ENCODE measurements at regions not wholly inside any gene's neighbourhood (a gene's known extent, or its start where the extent isn't known, plus 50 kb on each side); places are given as distances from the start of the nearest gene placed in this dataset.
A peak's percentile ranks its signal among the peaks of the same experiment; 100 is the strongest.

DNA sequence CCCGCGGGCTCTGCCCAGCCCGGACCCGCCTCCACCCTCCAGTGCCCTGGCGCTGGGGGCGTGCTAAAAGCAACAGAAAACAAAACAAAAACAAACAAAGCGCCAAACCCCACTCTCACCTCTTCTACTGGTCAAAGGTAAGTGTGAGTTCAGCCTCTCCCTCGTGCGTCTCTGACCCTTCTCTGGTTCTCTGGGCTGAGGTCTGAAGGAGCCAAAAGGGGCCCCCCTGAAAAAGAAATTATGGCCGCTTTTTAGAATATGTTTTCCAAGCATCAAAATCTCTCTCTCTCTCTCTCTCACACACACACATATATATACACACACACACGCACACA lies 133.5 kb upstream of the DPYD start:
- no peaks in the 10 kb centered on the region for H3K36me3 ChIP-seq (ENCODE audit: insufficient read depth, low read length)
- no peak overlapping the region for H3K4me3 ChIP-seq (ENCODE audit: low read length in 2 of 2)
- H3K4me1 ChIP-seq (ENCODE audit: insufficient read depth, low read length): peaks cover 16% of the 10 kb centered on the region
- H3K27ac ChIP-seq (ENCODE audit: low read depth, low read length): no peak overlapping the region
- H3K36me3 Mint-ChIP-seq: no peaks in the 10 kb centered on the region
- H3K27ac Mint-ChIP-seq: no peak overlapping the region
- ChIA-PET POLR2A (ENCODE audit: partially characterized antibody) (no interaction called here), CTCF (ENCODE audit: partially characterized antibody) (interaction anchor here (0.9 to 7.2 kb wide), 13 partner anchors 10 to 1091 kb away, joined by 3 to 74 read pairs (median 4); partner anchors contain the start of gene DPYD)
- peaks cover 9 to 23% (median 18%) of the 10 kb centered on the region in 4 donors for H3K4me1 Mint-ChIP-seq
- H3K9me3 ChIP-seq (ENCODE audit: control insufficient read depth in 1 of 2, low read length in 2 of 2): no peaks in the 10 kb centered on the region
- peak overlapping the region; percentile 7 to 79 (median 64) for H3K4me3 Mint-ChIP-seq
- H3K27me3 Mint-ChIP-seq: peaks cover 42 to 57% of the 10 kb centered on the region in 2 donors
- H3K9me3 Mint-ChIP-seq: peaks cover 0 to 3% (median 0%) of the 10 kb centered on the region in 8 donors
- intact Hi-C loops (cut with micrococcal nuclease): loop anchor here (5.0 to 10.0 kb wide), 6 partner anchors 232 to 1817 kb away; no protein-coding TSS in a partner anchor
- no peak for DNase-seq
- H3K27me3 ChIP-seq (ENCODE audit: insufficient read depth, low read length): peaks cover 34% of the 10 kb centered on the region

DNA sequence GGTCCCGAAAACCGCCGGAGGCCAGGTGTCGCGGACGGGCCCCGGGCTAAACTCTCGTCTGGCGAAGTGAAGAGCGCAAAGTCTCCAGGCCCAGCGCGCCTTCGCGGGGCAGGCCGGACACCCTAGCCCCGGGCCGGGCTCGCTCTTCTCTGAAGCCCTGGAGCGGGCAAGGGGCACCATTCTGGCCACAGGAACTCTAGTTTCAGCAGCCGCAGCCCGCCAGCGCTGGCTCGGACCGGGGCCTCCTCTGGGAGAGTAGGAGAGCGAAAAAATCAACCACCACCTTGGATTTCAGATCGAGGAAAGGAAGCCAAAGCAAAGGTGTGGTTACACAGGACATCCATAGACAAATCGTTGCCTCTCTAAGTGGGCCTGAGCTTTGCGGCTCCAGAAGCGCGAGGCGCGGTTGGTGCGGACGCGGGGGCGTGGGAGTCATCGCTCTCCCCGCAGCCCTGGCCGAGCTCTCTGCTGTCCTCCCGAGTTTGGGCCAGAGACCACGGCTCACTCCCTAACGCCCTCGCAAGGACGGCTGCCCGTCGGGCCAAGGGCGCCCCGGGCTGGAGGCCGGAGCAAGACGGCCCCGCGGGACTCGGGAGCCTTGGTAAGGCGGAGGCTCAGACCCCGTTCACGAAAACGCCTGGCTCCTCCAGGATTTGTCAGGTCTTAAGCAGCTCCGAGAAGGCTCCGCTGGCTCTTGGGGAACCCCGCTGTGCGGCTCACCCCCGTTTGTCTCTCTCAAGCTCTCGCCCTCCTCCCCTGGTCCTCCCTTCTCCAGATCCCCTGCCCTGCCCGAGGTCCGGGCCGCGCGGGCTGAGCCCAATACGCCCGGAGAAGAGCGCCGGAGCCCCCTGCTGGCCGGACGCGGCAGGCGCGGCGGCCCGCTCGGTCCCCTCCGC lies 132.9 kb upstream of the DPYD start:
- Mint-ChIP-seq H3K4me3 (peak overlapping the region; percentile 54 to 87 (median 72)), H3K4me1 (peaks cover 11 to 29% (median 22%) of the 10 kb centered on the region in 4 donors), H3K9me3 (peaks cover 0 to 3% (median 0%) of the 10 kb centered on the region in 8 donors), H3K27ac (peak overlapping the region in 1 of 7 donors; percentile 71), H3K36me3 (no peaks in the 10 kb centered on the region), H3K27me3 (peaks cover 45 to 58% of the 10 kb centered on the region in 2 donors)
- peaks cover 22% of the 10 kb centered on the region for H3K4me1 ChIP-seq (ENCODE audit: insufficient read depth, low read length)
- intact Hi-C loops (cut with micrococcal nuclease): loop anchor here (5.0 to 10.0 kb wide), 6 partner anchors 231 to 1816 kb away; no protein-coding TSS in a partner anchor
- DNase-seq: peak; percentile 42 to 63 (median 50)
- no peak overlapping the region for H3K27ac ChIP-seq (ENCODE audit: low read depth, low read length)
- peaks cover 40% of the 10 kb centered on the region for H3K27me3 ChIP-seq (ENCODE audit: insufficient read depth, low read length)
- POLR2A ChIA-PET (ENCODE audit: partially characterized antibody): no interaction called here
- H3K9me3 ChIP-seq (ENCODE audit: control insufficient read depth in 1 of 2, low read length in 2 of 2): no peaks in the 10 kb centered on the region
- H3K36me3 ChIP-seq (ENCODE audit: insufficient read depth, low read length): no peaks in the 10 kb centered on the region
- peak overlapping the region in 1 of 2 donors; percentile 49 for H3K4me3 ChIP-seq (ENCODE audit: low read length in 2 of 2)
- CTCF ChIA-PET (ENCODE audit: partially characterized antibody): interaction anchor here (0.6 to 7.2 kb wide), 22 partner anchors 9 to 1090 kb away, joined by 3 to 74 read pairs (median 3); partner anchors contain the start of gene DPYD

DNA sequence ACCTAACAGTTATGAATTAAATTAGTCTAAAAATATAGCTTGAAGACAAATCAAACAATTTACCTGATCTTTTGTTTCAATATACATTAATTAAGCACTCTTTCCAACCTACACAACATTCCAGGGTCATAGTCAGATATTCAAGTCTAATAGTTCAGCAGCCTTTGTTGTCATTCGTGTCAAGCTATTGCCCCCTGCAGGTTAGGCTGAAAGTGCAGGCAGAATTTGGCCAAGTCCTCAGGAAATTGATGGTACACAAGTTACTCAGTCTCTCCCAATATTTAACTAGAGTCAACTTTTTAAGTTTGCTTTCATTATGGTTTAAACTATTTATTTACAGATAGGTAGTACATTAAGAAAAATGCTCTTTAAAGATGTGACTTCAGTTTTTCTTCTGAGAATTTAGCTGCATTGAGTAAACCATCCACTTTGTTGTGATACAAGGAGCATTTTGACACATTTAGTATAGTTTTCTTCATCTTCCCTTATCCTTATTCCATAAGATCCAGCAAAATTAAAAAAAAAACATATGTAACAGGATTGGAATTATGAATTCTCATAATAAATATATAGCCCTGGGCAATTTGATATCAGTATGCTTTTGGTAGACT lies 130.3 kb upstream of the DPYD start:
- POLR2A ChIA-PET (ENCODE audit: partially characterized antibody): no interaction called here
- H3K9me3 ChIP-seq (ENCODE audit: control insufficient read depth in 1 of 2, low read length in 2 of 2): no peaks in the 10 kb centered on the region
- peaks cover 0 to 8% (median 3%) of the 10 kb centered on the region in 8 donors for H3K9me3 Mint-ChIP-seq
- peaks cover 54 to 68% of the 10 kb centered on the region in 2 donors for H3K27me3 Mint-ChIP-seq
- no peak overlapping the region for H3K4me3 ChIP-seq (ENCODE audit: low read length in 2 of 2)
- no peak overlapping the region for H3K27ac ChIP-seq (ENCODE audit: low read depth, low read length)
- peak; percentile 64 to 73 (median 71) for DNase-seq
- no peaks in the 10 kb centered on the region for H3K36me3 ChIP-seq (ENCODE audit: insufficient read depth, low read length)
- H3K4me1 Mint-ChIP-seq: peaks cover 17 to 41% (median 33%) of the 10 kb centered on the region in 4 donors
- no peaks in the 10 kb centered on the region for H3K36me3 Mint-ChIP-seq
- intact Hi-C loops (cut with micrococcal nuclease): loop anchor here (1.0 to 10.0 kb wide), 10 partner anchors 229 to 1814 kb away; no protein-coding TSS in a partner anchor
- peaks cover 30% of the 10 kb centered on the region for H3K4me1 ChIP-seq (ENCODE audit: insufficient read depth, low read length)
- CTCF ChIA-PET (ENCODE audit: partially characterized antibody): interaction anchor here (0.9 to 7.2 kb wide), 11 partner anchors 10 to 1258 kb away, joined by 3 to 74 read pairs (median 4); no protein-coding TSS in a partner anchor
- peaks cover 56% of the 10 kb centered on the region for H3K27me3 ChIP-seq (ENCODE audit: insufficient read depth, low read length)
- no peak overlapping the region for H3K4me3 Mint-ChIP-seq
- no peak overlapping the region for H3K27ac Mint-ChIP-seq

DNA sequence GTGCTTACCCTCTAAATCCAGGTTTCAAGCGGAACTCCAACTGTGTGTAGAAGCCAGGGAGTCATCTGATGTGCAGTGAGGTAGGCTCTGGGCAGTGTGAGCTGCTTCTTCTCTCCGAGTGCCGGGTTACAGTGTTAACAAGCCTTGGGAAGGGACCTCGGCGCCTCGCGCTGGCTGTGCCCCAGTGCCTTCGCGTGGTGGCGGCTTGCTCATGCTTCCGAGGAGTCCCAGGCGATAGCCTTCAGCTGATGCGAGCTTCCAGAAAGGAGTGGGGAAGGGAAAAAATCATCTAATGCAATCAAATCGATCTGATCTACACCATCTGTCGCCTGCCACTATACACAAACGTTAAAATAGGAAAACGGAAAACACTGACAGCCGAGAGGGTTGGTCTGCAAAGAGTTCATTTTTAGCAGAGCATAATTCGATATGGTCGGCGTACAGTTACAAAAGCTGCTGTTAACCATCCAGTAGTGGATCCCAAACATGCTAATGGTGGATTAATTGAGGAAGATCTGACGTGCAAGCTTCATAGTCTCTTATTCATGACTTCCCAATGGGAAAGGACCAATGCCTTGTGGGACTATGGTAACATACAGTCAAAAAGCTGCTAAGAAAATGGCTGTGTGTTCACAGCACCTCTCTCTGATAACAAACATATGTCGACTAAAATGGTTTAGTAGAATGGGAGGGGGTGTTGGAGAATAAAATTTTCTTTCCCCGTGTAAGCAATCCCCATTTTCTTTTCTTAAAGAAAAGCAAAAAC lies 128.7 kb upstream of the DPYD start:
- H3K27me3 ChIP-seq (ENCODE audit: insufficient read depth, low read length): peaks cover 57% of the 10 kb centered on the region
- Mint-ChIP-seq H3K27ac (no peak overlapping the region), H3K4me3 (peak overlapping the region in 4 of 8 donors; percentile 4 to 64 (median 44)), H3K36me3 (no peaks in the 10 kb centered on the region), H3K27me3 (peaks cover 56 to 64% of the 10 kb centered on the region in 2 donors), H3K4me1 (peaks cover 24 to 50% (median 41%) of the 10 kb centered on the region in 4 donors), H3K9me3 (peaks cover 0 to 8% (median 3%) of the 10 kb centered on the region in 8 donors)
- peak overlapping the region in 1 of 2 donors; percentile 27 for H3K4me3 ChIP-seq (ENCODE audit: low read length in 2 of 2)
- ChIA-PET CTCF (ENCODE audit: partially characterized antibody) (interaction anchor here (1.1 to 3.9 kb wide), 3 partner anchors 9 to 1084 kb away, joined by 3 to 12 read pairs (median 6); no protein-coding TSS in a partner anchor), POLR2A (ENCODE audit: partially characterized antibody) (interaction anchor here (1.2 kb wide), 1 partner anchor 130 kb away, joined by 3 read pairs; no protein-coding TSS in a partner anchor)
- H3K9me3 ChIP-seq (ENCODE audit: control insufficient read depth in 1 of 2, low read length in 2 of 2): no peaks in the 10 kb centered on the region
- H3K4me1 ChIP-seq (ENCODE audit: insufficient read depth, low read length): peaks cover 46% of the 10 kb centered on the region
- no peak overlapping the region for H3K27ac ChIP-seq (ENCODE audit: low read depth, low read length)
- DNase-seq: no peak
- H3K36me3 ChIP-seq (ENCODE audit: insufficient read depth, low read length): no peaks in the 10 kb centered on the region
- intact Hi-C loops (cut with micrococcal nuclease): loop anchor here (5.0 to 10.0 kb wide), 7 partner anchors 227 to 1812 kb away; partner anchors contain the start of gene PTBP2

DNA sequence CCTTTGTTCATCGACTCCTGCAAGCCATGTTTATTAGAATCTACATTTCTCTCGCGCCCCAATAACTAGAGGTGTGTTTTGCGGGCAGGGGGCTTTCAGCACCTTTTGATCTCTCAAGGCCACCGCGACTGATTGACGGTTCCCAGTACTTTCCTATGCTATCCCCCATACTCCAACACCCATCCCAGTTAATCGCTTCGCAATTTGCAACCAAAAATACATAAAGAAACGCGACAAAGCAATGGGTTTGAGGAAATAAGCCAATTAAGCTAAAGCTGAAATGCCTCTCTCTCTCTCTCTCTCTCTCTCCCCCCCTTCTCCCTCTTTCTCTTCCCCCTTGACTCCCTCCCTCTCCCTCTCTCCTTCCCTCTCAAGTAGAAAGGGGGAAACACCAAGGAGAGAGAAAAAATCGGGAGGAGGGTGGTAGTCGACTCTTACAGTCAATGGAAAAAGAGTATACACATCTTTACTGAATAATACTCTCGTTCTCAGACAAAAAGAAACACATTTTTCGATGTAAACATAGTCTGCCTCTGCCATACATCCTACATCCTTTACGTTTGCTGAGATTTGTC lies 128.0 kb upstream of the DPYD start:
- CTCF ChIA-PET (ENCODE audit: partially characterized antibody): interaction anchor here (0.6 to 3.9 kb wide), 6 partner anchors 10 to 1083 kb away, joined by 3 to 12 read pairs (median 5); partner anchors contain the start of gene DPYD
- no peak overlapping the region for H3K27ac Mint-ChIP-seq
- peaks cover 28 to 51% (median 43%) of the 10 kb centered on the region in 4 donors for H3K4me1 Mint-ChIP-seq
- Histone ChIP-seq H3K4me3 (ENCODE audit: low read length in 2 of 2) (peak overlapping the region in 1 of 2 donors; percentile 27), H3K36me3 (ENCODE audit: insufficient read depth, low read length) (no peaks in the 10 kb centered on the region), H3K9me3 (ENCODE audit: control insufficient read depth in 1 of 2, low read length in 2 of 2) (no peaks in the 10 kb centered on the region), H3K27me3 (ENCODE audit: insufficient read depth, low read length) (peaks cover 57% of the 10 kb centered on the region), H3K4me1 (ENCODE audit: insufficient read depth, low read length) (peaks cover 44% of the 10 kb centered on the region), H3K27ac (ENCODE audit: low read depth, low read length) (no peak overlapping the region)
- H3K36me3 Mint-ChIP-seq: no peaks in the 10 kb centered on the region
- H3K4me3 Mint-ChIP-seq: peak overlapping the region in 4 of 8 donors; percentile 40 to 67 (median 54)
- H3K9me3 Mint-ChIP-seq: peaks cover 0 to 8% (median 3%) of the 10 kb centered on the region in 8 donors
- DNase-seq: no peak
- intact Hi-C loops (cut with micrococcal nuclease): loop anchor here (1.0 to 10.0 kb wide), 2 partner anchors 128 to 1324 kb away; partner anchors contain the start of genes DPYD and PTBP2
- H3K27me3 Mint-ChIP-seq: peaks cover 59 to 69% of the 10 kb centered on the region in 2 donors
- POLR2A ChIA-PET (ENCODE audit: partially characterized antibody): interaction anchor here (1.0 to 1.2 kb wide), 2 partner anchors 128 to 129 kb away, joined by 3 to 5 read pairs; partner anchors contain the start of gene DPYD

DNA sequence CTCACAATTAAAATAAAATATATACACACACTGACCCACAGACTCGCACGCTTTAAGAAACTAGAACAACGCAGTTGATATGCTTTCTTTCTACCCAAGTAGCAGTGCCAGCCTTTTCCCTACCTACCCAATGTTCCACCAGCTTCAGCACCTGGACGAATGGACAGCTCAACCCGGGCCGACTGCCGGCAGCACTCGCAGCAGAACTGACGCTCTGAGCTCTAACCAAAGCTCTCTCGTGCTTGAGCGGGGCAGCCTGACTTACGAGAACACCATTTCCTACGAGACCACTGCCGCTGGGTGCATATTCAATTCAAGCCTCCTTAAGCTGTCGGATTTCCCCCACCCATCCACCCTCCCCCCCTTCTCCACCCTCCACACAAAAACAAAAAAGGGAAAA lies 127.4 kb upstream of the DPYD start:
- H3K27me3 ChIP-seq (ENCODE audit: insufficient read depth, low read length): peaks cover 51% of the 10 kb centered on the region
- H3K9me3 ChIP-seq (ENCODE audit: control insufficient read depth in 1 of 2, low read length in 2 of 2): no peaks in the 10 kb centered on the region
- CTCF ChIA-PET (ENCODE audit: partially characterized antibody): interaction anchor here (0.6 to 3.9 kb wide), 7 partner anchors 11 to 1083 kb away, joined by 3 to 12 read pairs (median 4); partner anchors contain the start of gene DPYD
- no peak overlapping the region for H3K4me3 ChIP-seq (ENCODE audit: low read length in 2 of 2)
- intact Hi-C loops (cut with micrococcal nuclease): loop anchor here (1.0 to 10.0 kb wide), 2 partner anchors 127 to 1323 kb away; partner anchors contain the start of genes DPYD and PTBP2
- Mint-ChIP-seq H3K4me3 (peak overlapping the region in 7 of 8 donors; percentile 13 to 67 (median 29)), H3K36me3 (no peaks in the 10 kb centered on the region), H3K4me1 (peaks cover 27 to 48% (median 38%) of the 10 kb centered on the region in 4 donors), H3K27me3 (peaks cover 60 to 69% of the 10 kb centered on the region in 2 donors), H3K27ac (peak overlapping the region in 2 of 7 donors; percentile 24 to 64), H3K9me3 (peaks cover 0 to 8% (median 3%) of the 10 kb centered on the region in 8 donors)
- H3K4me1 ChIP-seq (ENCODE audit: insufficient read depth, low read length): peaks cover 38% of the 10 kb centered on the region
- no peaks in the 10 kb centered on the region for H3K36me3 ChIP-seq (ENCODE audit: insufficient read depth, low read length)
- no peak overlapping the region for H3K27ac ChIP-seq (ENCODE audit: low read depth, low read length)
- DNase-seq: peak; percentile 64 to 74 (median 71)
- POLR2A ChIA-PET (ENCODE audit: partially characterized antibody): interaction anchor here (1.0 kb wide), 1 partner anchor 128 kb away, joined by 5 read pairs; the partner anchor contains the start of gene DPYD

Measured in CD4-positive, alpha-beta memory T cell (primary cell).